ENCODE measurements at regions not wholly inside any gene's neighbourhood (a gene's known extent, or its start where the extent isn't known, plus 50 kb on each side); places are given as distances from the start of the nearest gene placed in this dataset.

DNA sequence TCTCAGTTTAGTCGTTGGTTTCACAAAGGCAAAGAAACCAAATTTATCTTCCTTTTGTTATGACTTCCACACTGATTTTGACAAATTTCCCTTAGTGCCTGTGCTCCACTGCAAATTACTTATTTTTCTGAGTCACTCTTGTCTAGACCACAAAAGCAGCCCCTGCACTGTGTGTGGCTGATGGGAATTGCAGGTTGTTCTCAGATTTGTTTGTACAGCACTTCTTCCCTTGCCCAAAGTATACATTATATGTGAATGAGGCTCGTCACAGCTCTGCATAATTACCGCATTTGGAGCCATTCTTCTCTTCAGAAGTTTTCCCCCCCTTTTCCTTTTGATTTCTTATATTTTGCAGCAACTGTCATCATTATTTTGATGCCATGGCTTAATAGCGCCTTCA lies 354.2 kb upstream of the IL12A start:
- TF ChIP-seq POLR2AphosphoS5 (IDR thresholded peaks at IDR 0.05; ENCODE audit: low read depth, low read length), result no peak
- no peak for TF ChIP-seq POLR2A (IDR thresholded peaks at IDR 0.05; ENCODE audit: low read depth, low read length)
- TF ChIP-seq TAF1 (IDR thresholded peaks at IDR 0.05; ENCODE audit: low read depth, low read length), result no peak
